ENCODE measurements at regions not wholly inside any gene's neighbourhood (a gene's known extent, or its start where the extent isn't known, plus 50 kb on each side); places are given as distances from the start of the nearest gene placed in this dataset.

DNA sequence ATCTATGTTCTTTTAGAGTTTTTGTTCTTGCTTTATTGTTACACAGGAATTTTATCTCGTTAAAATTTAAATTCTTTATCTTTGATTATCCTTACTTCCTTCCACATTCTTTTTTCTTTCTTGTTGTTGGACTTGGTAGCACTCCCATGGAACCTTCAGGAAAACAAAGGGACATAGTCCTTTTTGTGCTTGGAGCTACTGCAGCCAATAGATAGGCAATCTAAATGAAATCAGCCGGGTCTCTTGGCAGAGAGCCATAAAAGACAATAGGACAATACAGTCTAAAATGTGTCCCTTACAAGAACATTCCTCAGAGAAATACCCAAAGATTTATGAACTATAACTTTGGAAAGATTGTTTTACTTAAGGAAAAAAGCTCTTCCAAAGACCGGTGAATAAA, 548.1 kb upstream of the C9orf72 start:
- H3K27me3 ChIP-seq (ENCODE audit: insufficient read depth, low read length) = no peaks in the 10 kb centered on the region
- no peaks in the 10 kb centered on the region for H3K79me2 ChIP-seq (ENCODE audit: insufficient read depth, low read length)
- no peaks in the 10 kb centered on the region for H3F3A ChIP-seq (ENCODE audit: insufficient read depth, low read length)
- H3K9me2 ChIP-seq (ENCODE audit: low read depth, low read length) = no peaks in the 10 kb centered on the region
- no peak overlapping the region for H2AFZ ChIP-seq (ENCODE audit: low read length)
- no peak overlapping the region for H3K4me2 ChIP-seq (ENCODE audit: low read length)
- no peaks in the 10 kb centered on the region for H3K36me3 ChIP-seq (ENCODE audit: insufficient read depth, low read length)
- no peaks in the 10 kb centered on the region for H4K20me1 ChIP-seq (ENCODE audit: insufficient read depth, low read length)
- TF ChIP-seq, protein P1, sequence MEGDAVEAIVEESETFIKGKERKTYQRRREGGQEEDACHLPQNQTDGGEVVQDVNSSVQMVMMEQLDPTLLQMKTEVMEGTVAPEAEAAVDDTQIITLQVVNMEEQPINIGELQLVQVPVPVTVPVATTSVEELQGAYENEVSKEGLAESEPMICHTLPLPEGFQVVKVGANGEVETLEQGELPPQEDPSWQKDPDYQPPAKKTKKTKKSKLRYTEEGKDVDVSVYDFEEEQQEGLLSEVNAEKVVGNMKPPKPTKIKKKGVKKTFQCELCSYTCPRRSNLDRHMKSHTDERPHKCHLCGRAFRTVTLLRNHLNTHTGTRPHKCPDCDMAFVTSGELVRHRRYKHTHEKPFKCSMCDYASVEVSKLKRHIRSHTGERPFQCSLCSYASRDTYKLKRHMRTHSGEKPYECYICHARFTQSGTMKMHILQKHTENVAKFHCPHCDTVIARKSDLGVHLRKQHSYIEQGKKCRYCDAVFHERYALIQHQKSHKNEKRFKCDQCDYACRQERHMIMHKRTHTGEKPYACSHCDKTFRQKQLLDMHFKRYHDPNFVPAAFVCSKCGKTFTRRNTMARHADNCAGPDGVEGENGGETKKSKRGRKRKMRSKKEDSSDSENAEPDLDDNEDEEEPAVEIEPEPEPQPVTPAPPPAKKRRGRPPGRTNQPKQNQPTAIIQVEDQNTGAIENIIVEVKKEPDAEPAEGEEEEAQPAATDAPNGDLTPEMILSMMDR (IDR thresholded peaks at IDR 0.05; ENCODE audit: low read length) = no peak
- no peak for TF ChIP-seq EZH2 (IDR thresholded peaks at IDR 0.05; ENCODE audit: borderline replicate concordance, low read length)
- H3K4me3 ChIP-seq (ENCODE audit: low read depth, low read length, poor library complexity, severe bottlenecking) = no peak overlapping the region
- no peaks in the 10 kb centered on the region for H3K9me3 ChIP-seq (ENCODE audit: low read length)
- H3K9ac ChIP-seq (ENCODE audit: low read length) = no peak overlapping the region
- H3K4me1 ChIP-seq (ENCODE audit: insufficient read depth, low read length, severe bottlenecking) = no peaks in the 10 kb centered on the region
- no peak overlapping the region for H3K27ac ChIP-seq (ENCODE audit: low read depth, low read length, poor library complexity, severe bottlenecking)

DNA sequence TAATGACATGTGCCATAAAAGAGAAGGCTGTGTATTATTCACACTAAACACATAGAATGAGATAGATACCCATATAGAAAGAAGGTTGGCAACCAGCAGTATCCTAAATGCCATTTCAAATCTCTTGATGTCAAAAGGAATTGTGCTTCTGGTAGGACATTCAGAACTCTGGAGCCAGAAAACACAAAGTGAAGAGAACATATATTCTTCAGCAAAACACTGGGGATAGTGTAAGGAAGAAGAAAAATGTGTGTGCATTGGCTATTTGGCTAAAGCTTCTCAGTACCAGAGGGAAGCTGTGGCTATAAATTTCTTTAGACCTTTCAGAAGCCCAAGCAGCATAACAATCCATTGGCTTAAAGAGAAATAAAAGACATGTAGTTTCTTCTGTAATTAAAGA, 551.6 kb upstream of the C9orf72 start:
- Histone ChIP-seq H3K9me2 (ENCODE audit: low read depth, low read length) (no peaks in the 10 kb centered on the region), H3K4me1 (ENCODE audit: insufficient read depth, low read length, severe bottlenecking) (no peaks in the 10 kb centered on the region), H3K36me3 (ENCODE audit: insufficient read depth, low read length) (no peaks in the 10 kb centered on the region), H3K4me2 (ENCODE audit: low read length) (no peak overlapping the region), H3K27me3 (ENCODE audit: insufficient read depth, low read length) (no peaks in the 10 kb centered on the region), H3K9me3 (ENCODE audit: low read length) (no peaks in the 10 kb centered on the region), H4K20me1 (ENCODE audit: insufficient read depth, low read length) (no peaks in the 10 kb centered on the region), H3K4me3 (ENCODE audit: low read depth, low read length, poor library complexity, severe bottlenecking) (no peak overlapping the region), H2AFZ (ENCODE audit: low read length) (no peak overlapping the region), H3K79me2 (ENCODE audit: insufficient read depth, low read length) (no peaks in the 10 kb centered on the region), H3F3A (ENCODE audit: insufficient read depth, low read length) (no peaks in the 10 kb centered on the region), H3K9ac (ENCODE audit: low read length) (no peak overlapping the region), H3K27ac (ENCODE audit: low read depth, low read length, poor library complexity, severe bottlenecking) (no peak overlapping the region)
- no peak for TF ChIP-seq EZH2 (IDR thresholded peaks at IDR 0.05; ENCODE audit: borderline replicate concordance, low read length)
- TF ChIP-seq, protein P1 (IDR thresholded peaks at IDR 0.05; ENCODE audit: low read length) = no peak

GRCh38 chr9:28127101-28127500, 553.8 kb upstream of the C9orf72 start:
- no peaks in the 10 kb centered on the region for H3K4me1 ChIP-seq (ENCODE audit: insufficient read depth, low read length, severe bottlenecking)
- no peak for TF ChIP-seq EZH2 (IDR thresholded peaks at IDR 0.05; ENCODE audit: borderline replicate concordance, low read length)
- TF ChIP-seq, protein P1 (IDR thresholded peaks at IDR 0.05; ENCODE audit: low read length) = no peak
- no peak overlapping the region for H3K4me2 ChIP-seq (ENCODE audit: low read length)
- no peak overlapping the region for H2AFZ ChIP-seq (ENCODE audit: low read length)
- H3K9me2 ChIP-seq (ENCODE audit: low read depth, low read length) = no peaks in the 10 kb centered on the region
- no peaks in the 10 kb centered on the region for H4K20me1 ChIP-seq (ENCODE audit: insufficient read depth, low read length)
- H3F3A ChIP-seq (ENCODE audit: insufficient read depth, low read length) = no peaks in the 10 kb centered on the region
- no peaks in the 10 kb centered on the region for H3K27me3 ChIP-seq (ENCODE audit: insufficient read depth, low read length)
- H3K4me3 ChIP-seq (ENCODE audit: low read depth, low read length, poor library complexity, severe bottlenecking) = no peak overlapping the region
- no peaks in the 10 kb centered on the region for H3K79me2 ChIP-seq (ENCODE audit: insufficient read depth, low read length)
- H3K9ac ChIP-seq (ENCODE audit: low read length) = no peak overlapping the region
- no peaks in the 10 kb centered on the region for H3K36me3 ChIP-seq (ENCODE audit: insufficient read depth, low read length)
- no peaks in the 10 kb centered on the region for H3K9me3 ChIP-seq (ENCODE audit: low read length)
- H3K27ac ChIP-seq (ENCODE audit: low read depth, low read length, poor library complexity, severe bottlenecking) = no peak overlapping the region
